NB4 (cell line): ENCODE measurements at regions not wholly inside any gene's neighbourhood (a gene's known extent, or its start where the extent isn't known, plus 50 kb on each side); places are given as distances from the start of the nearest gene placed in this dataset.

Experiments
- DNase-seq: peaks from one replicate; pipeline ENCODE4 v3.0.0; 2010; ENCODE audit warnings: low read depth
- H3K4me3 ChIP-seq: one replicate; pipeline ENCODE4 v1.5.1; 2011; ENCODE audit warnings: mild to moderate bottlenecking, low read depth, low read length, moderate library complexity
- MYC ChIP-seq: IDR thresholded peaks from 2 replicates; pipeline ENCODE4 v1.6.1; 2011; ENCODE audit warnings: low read depth, low read length
- POLR2A ChIP-seq: IDR thresholded peaks from 2 replicates; pipeline ENCODE4 v1.6.1; 2011; ENCODE audit warnings: mild to moderate bottlenecking; ENCODE audit not compliant: insufficient read length; ENCODE audit errors: extremely low read depth
- TF ChIP-seq, protein P1 (sequence below): IDR thresholded peaks from 2 replicates; pipeline ENCODE4 v1.6.1; 2011; ENCODE audit warnings: low read depth, low read length
- TF ChIP-seq, protein P2 (sequence below): IDR thresholded peaks from one replicate; pipeline ENCODE4 v1.5.1; 2012; ENCODE audit warnings: low read depth, low read length

DNA sequence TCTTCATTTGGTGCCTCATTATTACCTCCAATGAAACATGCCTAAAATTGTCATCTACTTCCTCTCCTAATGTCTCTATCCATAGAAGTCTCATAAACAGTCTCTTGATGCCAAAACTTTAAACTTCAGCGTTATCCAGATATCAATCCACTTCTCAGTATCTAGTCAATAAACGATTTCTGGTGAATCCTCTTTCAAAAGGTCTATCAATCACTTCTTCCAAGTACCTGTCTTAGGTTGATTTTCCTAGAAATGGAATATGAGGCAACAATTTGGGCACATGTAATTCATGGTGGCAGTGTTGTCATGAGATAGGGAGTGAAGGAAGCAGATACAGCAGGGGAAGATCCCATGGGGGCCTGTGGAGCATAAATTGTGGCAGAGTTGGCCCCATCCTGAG, 348.5 kb upstream of the POU1F1 start:
- no peak overlapping the region for H3K4me3 ChIP-seq
- DNase-seq = no peak
- TF ChIP-seq, protein P1, sequence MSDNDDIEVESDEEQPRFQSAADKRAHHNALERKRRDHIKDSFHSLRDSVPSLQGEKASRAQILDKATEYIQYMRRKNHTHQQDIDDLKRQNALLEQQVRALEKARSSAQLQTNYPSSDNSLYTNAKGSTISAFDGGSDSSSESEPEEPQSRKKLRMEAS = no peak

DNA sequence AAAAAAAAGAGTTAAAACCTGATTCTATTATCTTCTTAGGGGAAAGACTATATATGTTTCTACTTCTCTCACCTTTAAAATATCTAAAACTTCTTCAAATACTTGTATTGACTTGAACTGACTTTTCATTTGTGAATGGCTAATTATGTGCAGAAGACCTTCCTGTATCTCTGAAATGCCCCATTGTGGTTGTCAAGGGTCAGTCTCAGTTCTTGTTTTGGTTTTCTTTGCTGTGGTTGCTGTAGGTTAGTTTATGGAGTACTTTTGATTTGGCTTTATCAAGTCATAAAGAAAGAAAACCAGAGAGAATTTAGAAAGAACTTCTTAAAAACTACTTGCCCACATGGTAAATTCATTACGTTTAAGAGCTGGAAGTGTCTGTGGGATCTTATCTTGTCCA, 345.3 kb upstream of the POU1F1 start:
- TF ChIP-seq POLR2A = no peak
- TF ChIP-seq MYC = no peak
- TF ChIP-seq, protein P2, sequence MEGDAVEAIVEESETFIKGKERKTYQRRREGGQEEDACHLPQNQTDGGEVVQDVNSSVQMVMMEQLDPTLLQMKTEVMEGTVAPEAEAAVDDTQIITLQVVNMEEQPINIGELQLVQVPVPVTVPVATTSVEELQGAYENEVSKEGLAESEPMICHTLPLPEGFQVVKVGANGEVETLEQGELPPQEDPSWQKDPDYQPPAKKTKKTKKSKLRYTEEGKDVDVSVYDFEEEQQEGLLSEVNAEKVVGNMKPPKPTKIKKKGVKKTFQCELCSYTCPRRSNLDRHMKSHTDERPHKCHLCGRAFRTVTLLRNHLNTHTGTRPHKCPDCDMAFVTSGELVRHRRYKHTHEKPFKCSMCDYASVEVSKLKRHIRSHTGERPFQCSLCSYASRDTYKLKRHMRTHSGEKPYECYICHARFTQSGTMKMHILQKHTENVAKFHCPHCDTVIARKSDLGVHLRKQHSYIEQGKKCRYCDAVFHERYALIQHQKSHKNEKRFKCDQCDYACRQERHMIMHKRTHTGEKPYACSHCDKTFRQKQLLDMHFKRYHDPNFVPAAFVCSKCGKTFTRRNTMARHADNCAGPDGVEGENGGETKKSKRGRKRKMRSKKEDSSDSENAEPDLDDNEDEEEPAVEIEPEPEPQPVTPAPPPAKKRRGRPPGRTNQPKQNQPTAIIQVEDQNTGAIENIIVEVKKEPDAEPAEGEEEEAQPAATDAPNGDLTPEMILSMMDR = no peak
- TF ChIP-seq, protein P1 = no peak
- no peak for DNase-seq
- no peak overlapping the region for H3K4me3 ChIP-seq

DNA sequence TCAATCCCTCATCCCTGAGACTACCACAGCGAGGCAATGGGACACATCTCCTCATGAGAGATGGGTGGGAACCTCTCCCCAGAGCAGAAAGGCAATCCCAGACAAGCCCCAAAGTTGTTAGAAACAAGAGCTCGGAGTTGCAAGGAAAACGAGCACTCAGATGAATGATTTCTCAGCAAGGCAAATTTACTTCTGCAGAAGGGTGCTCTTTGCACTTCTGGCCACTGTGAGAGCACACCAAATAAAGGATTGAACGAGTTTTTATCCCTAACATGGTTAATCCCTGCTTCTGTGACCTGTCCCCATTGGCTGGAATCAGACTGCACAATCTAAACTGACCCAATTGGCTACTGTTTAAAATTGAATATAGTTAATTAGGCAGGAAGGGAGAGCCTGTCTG, 339.1 kb upstream of the POU1F1 start:
- TF ChIP-seq, protein P2 = no peak
- TF ChIP-seq MYC = no peak
- TF ChIP-seq, protein P1 = no peak
- DNase-seq = no peak
- H3K4me3 ChIP-seq = no peak overlapping the region

DNA sequence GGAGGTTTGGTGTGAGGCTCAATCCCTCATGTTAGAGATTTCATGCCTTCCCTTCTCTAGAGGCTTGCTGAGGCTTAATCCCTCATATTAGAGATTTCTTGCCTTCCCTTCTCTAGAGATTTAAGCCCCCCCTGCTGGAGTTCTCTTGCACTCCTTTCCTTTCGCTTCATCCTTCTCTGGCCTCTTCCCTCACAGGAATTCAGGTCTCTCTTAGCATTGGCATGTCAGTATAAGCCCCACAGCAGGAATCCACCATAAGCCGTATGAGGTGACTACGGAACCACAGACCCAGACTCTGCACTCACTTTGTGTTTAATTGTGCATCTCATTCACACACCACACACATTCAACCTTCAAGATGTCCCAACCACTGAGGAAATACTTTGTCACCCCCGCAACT, 338.6 kb upstream of the POU1F1 start:
- H3K4me3 ChIP-seq = no peak overlapping the region
- no peak for DNase-seq
- TF ChIP-seq, protein P2 = no peak
- TF ChIP-seq POLR2A (no peak), MYC (no peak)
- TF ChIP-seq, protein P1 = no peak

DNA sequence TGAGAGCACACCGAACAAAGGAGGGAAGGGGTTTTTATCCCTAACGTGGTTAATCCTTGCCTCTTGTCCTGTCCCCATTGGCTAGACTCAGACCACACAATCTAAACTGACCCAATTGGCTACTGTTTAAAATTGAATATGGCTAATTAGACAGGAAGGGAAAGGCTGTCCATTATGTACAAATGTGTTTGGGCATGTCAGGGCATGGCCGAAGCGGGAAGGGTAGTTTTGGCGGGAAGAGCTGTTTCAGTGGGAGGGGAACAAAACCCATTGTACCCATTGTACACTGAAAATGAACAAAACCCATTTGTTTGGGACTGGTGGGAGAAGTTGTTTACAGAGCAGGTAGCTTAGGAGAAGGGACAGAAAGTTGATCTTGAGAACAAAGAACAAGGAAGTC, 330.9 kb upstream of the POU1F1 start:
- TF ChIP-seq POLR2A (no peak), MYC (no peak)
- TF ChIP-seq, protein P1 = no peak
- TF ChIP-seq, protein P2 = no peak
- no peak overlapping the region for H3K4me3 ChIP-seq
- DNase-seq = no peak

DNA sequence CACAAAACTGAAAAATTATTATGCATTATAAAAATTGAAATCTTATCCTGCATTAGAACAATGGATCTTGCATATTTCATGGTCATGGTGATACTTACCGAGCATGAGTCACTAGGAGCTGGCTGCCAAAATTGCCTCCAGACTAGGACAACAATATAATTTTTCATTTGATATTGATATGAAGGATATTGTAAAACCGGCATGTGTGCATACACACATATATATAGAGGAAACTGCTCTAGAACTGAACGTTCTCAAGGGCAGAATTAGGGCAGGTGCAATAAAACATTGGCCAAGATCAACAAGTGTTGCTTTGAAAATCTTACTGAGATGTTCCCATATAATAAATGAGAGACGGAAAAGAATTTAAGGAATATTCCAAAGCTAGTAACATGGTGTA, 319.4 kb upstream of the POU1F1 start:
- H3K4me3 ChIP-seq = no peak overlapping the region
- no peak for DNase-seq
- TF ChIP-seq POLR2A (no peak), MYC (no peak)
- TF ChIP-seq, protein P1 = no peak
- TF ChIP-seq, protein P2 = no peak
